KMS-11 (cell line): ENCODE measurements at regions not wholly inside any gene's neighbourhood (a gene's known extent, or its start where the extent isn't known, plus 50 kb on each side); places are given as distances from the start of the nearest gene placed in this dataset.
"Not testable (repeated sequence)": the region's sequence is repeated elsewhere in the genome, so short reads cannot be mapped to it uniquely, and the experiment has no call there.

ENCODE experiments used
- H2AFZ ChIP-seq: fragments of 200-600 bp; sonication (generic); 2 replicates; pipeline ENCODE4 v1.6.1; 2016; ENCODE audit warnings: antibody characterized with exemption, mixed run types, low read depth
- H3K27ac ChIP-seq: fragments of 200-600 bp; sonication (generic); 2 replicates; pipeline ENCODE4 v1.6.1; 2016; ENCODE audit warnings: mild to moderate bottlenecking, mixed run types
- H3K27me3 ChIP-seq: fragments of 200-600 bp; sonication (generic); 2 replicates; pipeline ENCODE4 v1.6.1; 2017; ENCODE audit warnings: mild to moderate bottlenecking, low read depth, mixed run types, moderate library complexity; ENCODE audit not compliant: insufficient read depth
- H3K36me3 ChIP-seq: fragments of 200-600 bp; sonication (generic); 2 replicates; pipeline ENCODE4 v1.6.1; 2017; ENCODE audit warnings: mild to moderate bottlenecking, mixed run types; ENCODE audit not compliant: insufficient read depth
- H3K4me1 ChIP-seq: fragments of 200-600 bp; sonication (generic); 2 replicates; pipeline ENCODE4 v1.6.1; 2016; ENCODE audit warnings: mild to moderate bottlenecking, low read depth, mixed run types; ENCODE audit not compliant: poor library complexity, severe bottlenecking
- H3K4me2 ChIP-seq: fragments of 200-600 bp; sonication (generic); 2 replicates; pipeline ENCODE4 v1.7.0; 2016; ENCODE audit warnings: mild to moderate bottlenecking, mixed run types
- H3K4me3 ChIP-seq: fragments of 200-600 bp; sonication (generic); IDR thresholded peaks from 2 replicates; pipeline ENCODE4 v1.6.1; 2017; ENCODE audit warnings: low read depth, low read length, mixed read lengths; ENCODE audit not compliant: insufficient read depth
- H3K79me2 ChIP-seq: fragments of 200-600 bp; sonication (generic); 2 replicates; pipeline ENCODE4 v1.6.1; 2016; ENCODE audit warnings: low read depth, mixed run types; ENCODE audit not compliant: insufficient read depth
- H3K9ac ChIP-seq: fragments of 200-600 bp; sonication (generic); 2 replicates; pipeline ENCODE4 v1.6.1; 2016; ENCODE audit warnings: mild to moderate bottlenecking, mixed run types
- H4K20me1 ChIP-seq: fragments of 200-600 bp; sonication (generic); 2 replicates; pipeline ENCODE4 v1.6.1; 2016; ENCODE audit warnings: mild to moderate bottlenecking, mixed run types; ENCODE audit not compliant: insufficient read depth
- TF ChIP-seq, protein P1 (sequence below): fragments of 200-600 bp; sonication (generic); conservative IDR thresholded peaks from 2 replicates; pipeline ENCODE4 v1.6.1; 2017; ENCODE audit warnings: low read depth, mild to moderate bottlenecking, antibody characterized with exemption, low read length, moderate library complexity, mixed read lengths

GRCh38 chr2:48197618-48198017 lies 116.9 kb upstream of the FOXN2 start:
- Histone ChIP-seq H3K9ac (no peak overlapping the region), H3K4me1 (no peaks in the 10 kb centered on the region), H3K36me3 (no peaks in the 10 kb centered on the region), H3K4me3 (no peak overlapping the region), H3K27me3 (no peaks in the 10 kb centered on the region), H2AFZ (no peak overlapping the region), H3K4me2 (no peak overlapping the region), H3K27ac (no peak overlapping the region), H4K20me1 (no peaks in the 10 kb centered on the region), H3K79me2 (no peaks in the 10 kb centered on the region)
- TF ChIP-seq, protein P1, sequence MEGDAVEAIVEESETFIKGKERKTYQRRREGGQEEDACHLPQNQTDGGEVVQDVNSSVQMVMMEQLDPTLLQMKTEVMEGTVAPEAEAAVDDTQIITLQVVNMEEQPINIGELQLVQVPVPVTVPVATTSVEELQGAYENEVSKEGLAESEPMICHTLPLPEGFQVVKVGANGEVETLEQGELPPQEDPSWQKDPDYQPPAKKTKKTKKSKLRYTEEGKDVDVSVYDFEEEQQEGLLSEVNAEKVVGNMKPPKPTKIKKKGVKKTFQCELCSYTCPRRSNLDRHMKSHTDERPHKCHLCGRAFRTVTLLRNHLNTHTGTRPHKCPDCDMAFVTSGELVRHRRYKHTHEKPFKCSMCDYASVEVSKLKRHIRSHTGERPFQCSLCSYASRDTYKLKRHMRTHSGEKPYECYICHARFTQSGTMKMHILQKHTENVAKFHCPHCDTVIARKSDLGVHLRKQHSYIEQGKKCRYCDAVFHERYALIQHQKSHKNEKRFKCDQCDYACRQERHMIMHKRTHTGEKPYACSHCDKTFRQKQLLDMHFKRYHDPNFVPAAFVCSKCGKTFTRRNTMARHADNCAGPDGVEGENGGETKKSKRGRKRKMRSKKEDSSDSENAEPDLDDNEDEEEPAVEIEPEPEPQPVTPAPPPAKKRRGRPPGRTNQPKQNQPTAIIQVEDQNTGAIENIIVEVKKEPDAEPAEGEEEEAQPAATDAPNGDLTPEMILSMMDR: no peak

- H3K27me3 ChIP-seq: no peaks in the 10 kb centered on the region
- no peak overlapping the region for H2AFZ ChIP-seq
- TF ChIP-seq, protein P1: no peak
- no peak overlapping the region for H3K27ac ChIP-seq
- H3K4me1 ChIP-seq: no peaks in the 10 kb centered on the region
- H3K79me2 ChIP-seq: no peaks in the 10 kb centered on the region
- H3K36me3 ChIP-seq: no peaks in the 10 kb centered on the region
- H3K4me3 ChIP-seq: no peak overlapping the region
- H3K4me2 ChIP-seq: no peak overlapping the region
- H4K20me1 ChIP-seq: no peaks in the 10 kb centered on the region
- no peak overlapping the region for H3K9ac ChIP-seq
Measured at GRCh38 chr2:48198371-48198770, 116.1 kb upstream of the FOXN2 start.

- H2AFZ ChIP-seq: no peak overlapping the region
- TF ChIP-seq, protein P1: no peak
Measured at GRCh38 chr2:48199070-48199469, 115.4 kb upstream of the FOXN2 start.

GRCh38 chr2:48200620-48201293 lies 113.7 kb upstream of the FOXN2 start:
- Histone ChIP-seq H3K4me3 (no peak overlapping the region), H3K27me3 (no peaks in the 10 kb centered on the region), H3K9ac (no peak overlapping the region), H3K4me1 (no peaks in the 10 kb centered on the region), H3K4me2 (no peak overlapping the region), H3K79me2 (no peaks in the 10 kb centered on the region), H3K27ac (no peak overlapping the region), H2AFZ (no peak overlapping the region), H3K36me3 (no peaks in the 10 kb centered on the region), H4K20me1 (no peaks in the 10 kb centered on the region)
- TF ChIP-seq, protein P1: no peak

More at GRCh38 chr2:48199070-48199469, 115.4 kb upstream of the FOXN2 start:
- no peaks in the 10 kb centered on the region for H4K20me1 ChIP-seq
- H3K27me3 ChIP-seq: no peaks in the 10 kb centered on the region
- no peaks in the 10 kb centered on the region for H3K36me3 ChIP-seq
- H3K4me3 ChIP-seq: no peak overlapping the region
- H3K4me2 ChIP-seq: no peak overlapping the region
- no peaks in the 10 kb centered on the region for H3K79me2 ChIP-seq
- no peak overlapping the region for H3K27ac ChIP-seq
- no peaks in the 10 kb centered on the region for H3K4me1 ChIP-seq
- no peak overlapping the region for H3K9ac ChIP-seq

DNA sequence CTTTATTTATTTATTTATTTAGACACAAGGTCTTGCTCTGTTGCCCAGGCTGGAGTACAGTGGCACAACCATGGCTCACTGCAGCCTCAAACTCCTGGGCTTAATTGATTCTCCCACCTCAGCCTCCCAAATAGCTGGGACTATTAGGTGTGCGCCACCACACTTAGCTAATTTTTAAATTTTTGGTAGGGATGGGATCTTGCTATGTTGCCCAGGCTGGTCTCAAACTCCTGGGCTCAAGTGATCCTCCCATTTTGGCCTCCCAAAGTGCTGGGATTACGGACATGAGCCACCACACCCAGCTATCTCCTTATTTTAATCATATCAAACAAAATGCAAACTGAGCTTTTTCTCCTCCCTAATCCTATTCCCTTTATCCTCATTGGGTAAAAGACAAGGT lies 113.0 kb upstream of the FOXN2 start:
- H3K9ac ChIP-seq, H3K79me2 ChIP-seq, H3K4me3 ChIP-seq, H3K27ac ChIP-seq, H2AFZ ChIP-seq, H4K20me1 ChIP-seq, H3K4me1 ChIP-seq, H3K4me2 ChIP-seq, H3K27me3 ChIP-seq, H3K36me3 ChIP-seq: not testable (repeated sequence)
